GM06990 (cell line): ENCODE measurements at regions not wholly inside any gene's neighbourhood (a gene's known extent, or its start where the extent isn't known, plus 50 kb on each side); places are given as distances from the start of the nearest gene placed in this dataset.

Experiments
- DNase-seq: peaks from one replicate; pipeline ENCODE4 v3.0.0-alpha.2; 2011; ENCODE audit not compliant: insufficient read length; ENCODE audit errors: extremely low read depth
- H3K27me3 ChIP-seq: replicated peaks from 2 replicates; pipeline ENCODE4 v1.6.0; 2011; ENCODE audit warnings: low read length; ENCODE audit not compliant: control insufficient read depth, insufficient read depth
- H3K36me3 ChIP-seq: 2 replicates; pipeline ENCODE4 v1.5.1; 2011; ENCODE audit warnings: low read length; ENCODE audit not compliant: control insufficient read depth, insufficient read depth
- H3K4me3 ChIP-seq: replicated peaks from 2 replicates; pipeline ENCODE4 v1.5.1; 2011; ENCODE audit warnings: low read depth, mild to moderate bottlenecking, control low read depth, low read length
- CTCF ChIP-seq: IDR thresholded peaks from 2 replicates; pipeline ENCODE4 v1.5.1; 2011; ENCODE audit warnings: low read length, control low read depth, mild to moderate bottlenecking, inconsistent platforms; ENCODE audit not compliant: insufficient read depth, poor library complexity, severe bottlenecking

- Histone ChIP-seq H3K4me3 (no peak overlapping the region), H3K27me3 (no peaks in the 10 kb centered on the region), H3K36me3 (no peaks in the 10 kb centered on the region)
- DNase-seq: no peak
- TF ChIP-seq CTCF: no peak
Measured at GRCh38 chr2:138182937-138183312, 218.7 kb downstream of the HNMT start.

- no peak for TF ChIP-seq CTCF
- Histone ChIP-seq H3K4me3 (no peak overlapping the region), H3K27me3 (no peaks in the 10 kb centered on the region), H3K36me3 (no peaks in the 10 kb centered on the region)
- no peak for DNase-seq
Measured at GRCh38 chr2:138183705-138184104, 219.4 kb downstream of the HNMT start.

GRCh38 chr2:138184428-138184827 is 220.2 kb downstream of the HNMT start:
- no peaks in the 10 kb centered on the region for H3K27me3 ChIP-seq
- no peak for DNase-seq
- no peak overlapping the region for H3K4me3 ChIP-seq
- H3K36me3 ChIP-seq: no peaks in the 10 kb centered on the region
- no peak for TF ChIP-seq CTCF

GRCh38 chr2:138185827-138186226 is 221.6 kb downstream of the HNMT start:
- Histone ChIP-seq H3K36me3 (no peaks in the 10 kb centered on the region), H3K4me3 (no peak overlapping the region), H3K27me3 (no peaks in the 10 kb centered on the region)
- no peak for TF ChIP-seq CTCF
- DNase-seq: no peak

GRCh38 chr2:138187221-138187620 is 222.9 kb downstream of the HNMT start:
- H3K36me3 ChIP-seq: no peaks in the 10 kb centered on the region
- no peak overlapping the region for H3K4me3 ChIP-seq
- no peaks in the 10 kb centered on the region for H3K27me3 ChIP-seq
- TF ChIP-seq CTCF: no peak
- DNase-seq: no peak

GRCh38 chr2:138190999-138191398 is 226.7 kb downstream of the HNMT start:
- no peaks in the 10 kb centered on the region for H3K27me3 ChIP-seq
- no peaks in the 10 kb centered on the region for H3K36me3 ChIP-seq
- DNase-seq: no peak
- H3K4me3 ChIP-seq: no peak overlapping the region
- no peak for TF ChIP-seq CTCF
